ENCODE measurements at regions not wholly inside any gene's neighbourhood (a gene's known extent, or its start where the extent isn't known, plus 50 kb on each side); places are given as distances from the start of the nearest gene placed in this dataset.
"Not testable (repeated sequence)": the region's sequence is repeated elsewhere in the genome, so short reads cannot be mapped to it uniquely, and the experiment has no call there.

GRCh38 chr5:21494033-21494432, 1359.1 kb downstream of the CDH12 start:
- peak in 1 of 42 donors; percentile 42 for DNase-seq
- intact Hi-C loops (cut with DNase I), result not testable (repeated sequence)

DNA sequence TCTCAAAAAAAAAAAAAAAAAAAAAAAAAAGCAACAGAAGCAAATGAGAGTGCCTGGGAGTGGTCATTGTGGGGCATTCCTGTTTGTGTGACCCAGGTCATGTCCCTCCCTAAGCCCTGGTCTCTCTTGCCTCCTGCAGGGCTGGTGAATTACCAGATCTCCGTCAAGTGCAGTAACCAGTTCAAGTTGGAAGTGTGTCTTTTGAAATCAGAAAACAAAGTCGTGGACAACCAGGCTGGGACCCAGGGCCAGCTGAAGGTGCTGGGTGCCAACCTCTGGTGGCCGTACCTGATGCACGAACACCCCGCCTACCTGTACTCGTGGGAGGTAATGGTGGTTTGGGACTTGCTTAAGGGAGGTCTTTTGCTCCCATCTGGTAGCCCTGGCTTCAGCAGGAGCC, 1362.0 kb downstream of the CDH12 start:
- DNase-seq; intact Hi-C loops (cut with DNase I): not testable (repeated sequence)

DNA sequence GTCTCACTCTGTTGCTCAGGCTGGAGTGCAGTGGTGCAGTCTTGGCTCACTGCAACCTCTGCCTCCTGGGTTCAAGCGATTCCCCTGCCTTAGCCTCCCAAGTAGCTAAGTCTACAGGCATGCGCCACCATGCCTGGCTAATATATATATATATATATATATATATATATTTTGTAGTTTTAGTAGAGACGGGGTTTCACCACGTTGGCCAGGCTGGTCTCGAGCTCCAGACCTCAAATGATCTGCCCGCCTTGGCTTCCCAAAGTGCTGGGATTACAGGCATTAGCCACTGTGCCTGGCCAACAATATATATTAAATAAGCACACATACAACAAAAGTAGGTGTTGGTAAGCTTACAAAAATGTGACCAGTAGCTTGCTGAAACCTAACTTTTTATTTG, 1364.3 kb downstream of the CDH12 start:
- intact Hi-C loops (cut with DNase I), result not testable (repeated sequence)

GRCh38 chr5:21485458-21486000, 1367.6 kb downstream of the CDH12 start:
- intact Hi-C loops (cut with DNase I), result not testable (repeated sequence)
- peak in 9 of 42 donors; percentile 28 to 76 (median 57) for DNase-seq

More for the DNA sequence above, 1364.3 kb downstream of the CDH12 start:
- DNase-seq, result not testable (repeated sequence)

DNA sequence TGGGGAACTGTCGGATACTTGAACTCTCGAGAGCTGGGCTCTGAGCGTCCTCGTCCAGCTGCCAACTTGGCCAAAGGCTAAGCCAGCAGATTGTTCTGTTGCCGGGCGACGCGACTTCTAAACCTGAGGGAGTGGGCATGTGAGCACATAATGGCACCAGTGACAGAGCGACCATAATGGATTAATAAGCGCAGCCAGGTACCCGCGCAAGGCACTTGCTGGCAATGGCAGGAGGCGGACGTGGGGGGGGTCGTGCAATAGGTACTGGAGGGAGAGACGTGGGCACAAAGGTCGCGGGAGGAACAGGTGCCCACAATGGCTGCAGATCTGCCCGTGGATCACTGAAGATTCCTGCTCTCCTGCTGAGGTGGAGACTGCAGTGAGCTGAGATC, 1368.7 kb downstream of the CDH12 start:
- intact Hi-C loops (cut with DNase I), result not testable (repeated sequence)
- peak in 7 of 42 donors; percentile 24 to 54 (median 39) for DNase-seq

- DNase-seq, result peak in 5 of 42 donors; percentile 24 to 47 (median 39)
- intact Hi-C loops (cut with DNase I), result not testable (repeated sequence)
Observed at GRCh38 chr5:21483790-21484497, 1369.2 kb downstream of the CDH12 start.

DNA sequence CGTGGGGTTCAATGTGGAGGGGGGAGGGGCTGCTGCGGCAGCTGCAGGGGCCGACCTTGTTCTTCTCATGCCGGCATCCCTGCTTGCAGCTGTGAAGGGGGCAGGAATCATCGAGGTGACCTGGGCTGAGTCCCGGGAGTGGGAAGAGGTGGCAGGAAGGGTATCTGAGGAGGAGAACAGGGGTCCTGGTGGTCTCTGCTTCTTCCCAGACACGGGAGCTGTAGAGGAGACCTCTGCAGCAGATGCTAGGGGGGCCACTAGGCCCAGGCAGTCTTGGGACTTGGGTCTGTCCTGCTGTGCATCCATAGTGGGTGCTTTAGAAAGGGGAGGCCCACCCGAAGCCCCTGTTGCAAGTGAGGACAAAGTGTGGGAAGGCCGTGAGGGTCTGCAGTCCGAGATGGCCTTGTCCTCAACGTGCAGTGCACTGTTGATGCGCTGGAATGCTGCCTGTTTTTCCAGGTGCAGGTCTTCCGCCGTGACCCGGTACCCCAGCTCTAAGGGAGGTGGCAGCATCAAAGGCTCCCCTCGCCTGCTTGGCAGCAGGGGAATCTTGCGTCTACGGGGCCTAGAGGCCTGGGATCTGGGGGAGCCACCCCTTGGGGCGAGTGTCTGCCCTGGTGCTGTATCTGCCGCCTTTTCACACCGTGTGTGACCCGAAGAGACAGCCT, 1370.0 kb downstream of the CDH12 start:
- intact Hi-C loops (cut with DNase I), result not testable (repeated sequence)
- DNase-seq, result peak in 7 of 42 donors; percentile 23 to 55 (median 39)

DNA sequence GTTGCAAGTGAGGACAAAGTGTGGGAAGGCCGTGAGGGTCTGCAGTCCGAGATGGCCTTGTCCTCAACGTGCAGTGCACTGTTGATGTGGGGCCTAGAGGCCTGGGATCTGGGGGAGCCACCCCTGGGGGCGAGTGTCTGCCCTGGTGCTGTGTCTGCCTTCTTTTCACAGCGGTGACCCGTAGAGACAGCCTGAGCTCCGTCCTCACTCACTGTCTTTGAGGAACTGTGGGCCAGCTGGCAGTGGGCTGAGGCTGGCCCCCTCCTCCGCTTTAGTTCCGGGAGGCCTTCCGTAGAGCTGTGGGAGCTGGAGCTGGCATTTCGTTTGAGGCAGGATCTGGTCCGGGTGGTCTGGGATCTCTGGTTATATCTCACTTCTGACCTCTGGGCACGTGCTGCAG, 1370.6 kb downstream of the CDH12 start:
- intact Hi-C loops (cut with DNase I), result not testable (repeated sequence)
- peak in 14 of 42 donors; percentile 21 to 69 (median 52) for DNase-seq

- DNase-seq, result peak in 40 of 42 donors; percentile 22 to 99 (median 80)
- intact Hi-C loops (cut with DNase I), result not testable (repeated sequence)
Observed at GRCh38 chr5:21481320-21482270, 1371.5 kb downstream of the CDH12 start.

- DNase-seq; intact Hi-C loops (cut with DNase I): not testable (repeated sequence)
Observed at GRCh38 chr5:21480054-21480453, 1373.1 kb downstream of the CDH12 start.

DNA sequence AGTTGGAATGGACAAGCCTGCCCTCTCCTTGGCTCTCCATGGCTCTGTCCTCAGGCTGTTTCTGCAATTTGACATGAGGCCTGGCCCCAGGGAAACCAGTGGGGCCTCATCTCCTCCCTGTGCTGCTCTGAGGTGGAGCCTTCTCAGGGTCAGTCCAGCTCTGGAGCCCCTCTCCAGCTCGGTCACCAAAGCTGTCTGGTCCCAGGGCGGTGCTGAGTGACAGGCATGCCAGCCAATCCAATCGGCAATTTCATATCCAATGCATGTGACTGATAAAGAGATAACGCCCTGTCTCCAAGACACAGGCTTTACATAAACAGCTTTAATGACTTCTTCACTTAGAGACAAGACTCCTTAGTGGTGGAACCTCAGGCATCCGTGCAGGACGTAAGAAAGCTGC, 1379.2 kb downstream of the CDH12 start:
- intact Hi-C loops (cut with DNase I), result not testable (repeated sequence)

GRCh38 chr5:21473436-21473835, 1379.7 kb downstream of the CDH12 start:
- intact Hi-C loops (cut with DNase I), result not testable (repeated sequence)

More for the DNA sequence above, 1379.2 kb downstream of the CDH12 start:
- DNase-seq, result not testable (repeated sequence)

DNA sequence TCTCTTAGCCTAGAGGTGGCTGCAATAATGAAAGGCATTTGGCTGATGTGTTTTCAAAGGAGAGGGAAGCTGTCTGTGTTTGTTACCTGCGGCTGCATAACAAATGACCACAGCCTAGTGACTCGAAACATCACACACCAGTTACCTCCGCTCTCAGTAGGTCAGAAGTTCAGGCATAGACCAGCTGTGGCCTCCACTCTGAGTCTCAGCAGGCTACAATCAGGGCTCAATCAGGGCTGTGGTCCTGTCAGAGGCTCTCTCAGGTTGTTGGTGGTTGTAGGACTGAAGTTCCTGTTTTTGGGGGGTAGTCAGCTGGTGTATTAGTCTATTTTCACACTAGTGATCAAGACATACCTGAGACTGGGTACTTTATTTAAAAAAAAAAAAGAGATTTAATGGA, 1381.5 kb downstream of the CDH12 start:
- DNase-seq; intact Hi-C loops (cut with DNase I): not testable (repeated sequence)

More at GRCh38 chr5:21473436-21473835, 1379.7 kb downstream of the CDH12 start:
- DNase-seq, result not testable (repeated sequence)

DNA sequence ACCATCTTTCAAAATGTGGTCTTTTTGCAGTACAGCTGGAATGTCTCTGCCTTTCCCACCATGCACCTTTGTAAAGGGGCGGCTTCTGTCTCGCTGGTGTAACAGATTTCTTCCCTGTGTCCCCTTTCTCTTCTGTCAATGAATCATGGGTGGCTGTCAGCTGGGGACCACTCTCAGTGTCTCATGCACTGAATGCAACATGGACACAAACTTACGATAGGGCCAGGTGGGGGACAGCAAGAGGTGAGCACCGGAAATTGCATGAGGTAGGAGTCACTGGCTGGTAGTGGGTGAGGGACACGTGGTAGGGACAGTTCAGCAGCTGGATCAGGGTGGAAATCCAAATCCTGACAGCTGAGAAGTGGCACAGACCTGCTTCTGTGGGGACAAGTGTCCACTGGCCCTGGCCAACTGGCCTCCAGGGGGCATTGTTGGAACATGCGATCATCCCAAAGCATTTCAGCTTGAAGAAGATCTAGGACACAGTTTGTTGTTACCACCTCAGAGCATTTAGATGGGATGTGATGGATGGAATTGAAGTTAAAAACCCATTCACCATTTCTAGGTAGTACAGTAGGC, 1383.5 kb downstream of the CDH12 start:
- intact Hi-C loops (cut with DNase I), result loop anchor here (10.0 kb wide), 1 partner anchor 335 kb away; no protein-coding TSS in a partner anchor
- DNase-seq, result peak in 41 of 42 donors; percentile 43 to 91 (median 79)

GRCh38 chr5:21467544-21467943, 1385.6 kb downstream of the CDH12 start:
- not testable (repeated sequence) for DNase-seq
- intact Hi-C loops (cut with DNase I), result loop anchor here (10.0 kb wide), 1 partner anchor 337 kb away; no protein-coding TSS in a partner anchor

GRCh38 chr5:21459744-21460073, 1393.4 kb downstream of the CDH12 start:
- intact Hi-C loops (cut with DNase I), result loop anchor here (10.0 kb wide), 1 partner anchor 345 kb away; no protein-coding TSS in a partner anchor
- not testable (repeated sequence) for DNase-seq

- intact Hi-C loops (cut with DNase I), result no loop called here
- no peak for DNase-seq
Observed at GRCh38 chr5:21452449-21452848, 1400.7 kb downstream of the CDH12 start.

GRCh38 chr5:21432646-21433045, 1420.5 kb downstream of the CDH12 start:
- intact Hi-C loops (cut with DNase I), result no loop called here
- DNase-seq, result no peak
